ENCODE measurements at regions not wholly inside any gene's neighbourhood (a gene's known extent, or its start where the extent isn't known, plus 50 kb on each side); places are given as distances from the start of the nearest gene placed in this dataset.

DNA sequence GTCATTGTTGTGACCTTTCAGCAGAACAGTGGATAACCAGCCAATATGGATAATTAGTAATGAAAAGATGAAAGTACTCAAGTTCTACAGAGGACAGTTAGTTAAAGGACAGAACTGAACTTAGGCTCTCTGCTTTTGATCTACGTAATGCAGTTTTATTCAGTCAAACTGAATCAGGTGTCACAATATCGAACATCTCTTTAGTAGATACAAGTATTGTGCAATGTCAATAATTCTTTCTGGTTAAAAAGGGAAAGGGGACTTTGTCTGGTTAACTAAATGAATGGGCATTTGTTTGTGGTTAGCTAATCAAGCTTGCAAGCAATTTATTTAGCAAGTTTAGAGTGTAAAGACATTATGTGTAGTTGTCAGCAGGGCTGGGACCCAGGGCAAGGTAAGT, 562.2 kb upstream of the PTBP2 start:
- Histone ChIP-seq H3K4me1 (ENCODE audit: control insufficient read depth, extremely low read depth, insufficient read depth, low read length) (no peaks in the 10 kb centered on the region), H3K9me3 (replicated peaks; ENCODE audit: control insufficient read depth, insufficient read depth, low read length) (no peaks in the 10 kb centered on the region)

More for the DNA sequence above, 562.2 kb upstream of the PTBP2 start:
- dilution Hi-C loops (cut with MboI; ENCODE audit: extremely low pct_ligation_motif_present, low sequenced_read_pairs) (no loop called here), intact Hi-C loops (cut with micrococcal nuclease) (no loop called here)
- no peak overlapping the region for H2AFZ ChIP-seq (ENCODE audit: low read depth, low read length)
- no peak for TF ChIP-seq EZH2 (IDR thresholded peaks at IDR 0.05; ENCODE audit: borderline replicate concordance, low read depth, low read length, severe bottlenecking)
- TF ChIP-seq MYC (IDR thresholded peaks at IDR 0.05; ENCODE audit: low read depth, low read length): no peak
- TF ChIP-seq POLR2A (IDR thresholded peaks at IDR 0.05; ENCODE audit: low read depth, low read length): no peak
- TF ChIP-seq GATA2 (IDR thresholded peaks at IDR 0.05; ENCODE audit: insufficient read depth, insufficient read length, low read depth, low read length): no peak
- no peak for TF ChIP-seq JUN (IDR thresholded peaks at IDR 0.05; ENCODE audit: borderline replicate concordance, insufficient read depth, insufficient read length, low read depth)
- TF ChIP-seq POLR2AphosphoS5 (IDR thresholded peaks at IDR 0.05; ENCODE audit: insufficient read depth, low read depth, low read length): no peak
- TF ChIP-seq, protein P1, sequence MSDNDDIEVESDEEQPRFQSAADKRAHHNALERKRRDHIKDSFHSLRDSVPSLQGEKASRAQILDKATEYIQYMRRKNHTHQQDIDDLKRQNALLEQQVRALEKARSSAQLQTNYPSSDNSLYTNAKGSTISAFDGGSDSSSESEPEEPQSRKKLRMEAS (IDR thresholded peaks at IDR 0.05; ENCODE audit: insufficient read depth, insufficient read length): no peak
- no peak for TF ChIP-seq FOS (IDR thresholded peaks at IDR 0.05; ENCODE audit: borderline replicate concordance, insufficient read depth, low read length)
- TF ChIP-seq, protein P2, sequence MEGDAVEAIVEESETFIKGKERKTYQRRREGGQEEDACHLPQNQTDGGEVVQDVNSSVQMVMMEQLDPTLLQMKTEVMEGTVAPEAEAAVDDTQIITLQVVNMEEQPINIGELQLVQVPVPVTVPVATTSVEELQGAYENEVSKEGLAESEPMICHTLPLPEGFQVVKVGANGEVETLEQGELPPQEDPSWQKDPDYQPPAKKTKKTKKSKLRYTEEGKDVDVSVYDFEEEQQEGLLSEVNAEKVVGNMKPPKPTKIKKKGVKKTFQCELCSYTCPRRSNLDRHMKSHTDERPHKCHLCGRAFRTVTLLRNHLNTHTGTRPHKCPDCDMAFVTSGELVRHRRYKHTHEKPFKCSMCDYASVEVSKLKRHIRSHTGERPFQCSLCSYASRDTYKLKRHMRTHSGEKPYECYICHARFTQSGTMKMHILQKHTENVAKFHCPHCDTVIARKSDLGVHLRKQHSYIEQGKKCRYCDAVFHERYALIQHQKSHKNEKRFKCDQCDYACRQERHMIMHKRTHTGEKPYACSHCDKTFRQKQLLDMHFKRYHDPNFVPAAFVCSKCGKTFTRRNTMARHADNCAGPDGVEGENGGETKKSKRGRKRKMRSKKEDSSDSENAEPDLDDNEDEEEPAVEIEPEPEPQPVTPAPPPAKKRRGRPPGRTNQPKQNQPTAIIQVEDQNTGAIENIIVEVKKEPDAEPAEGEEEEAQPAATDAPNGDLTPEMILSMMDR (IDR thresholded peaks at IDR 0.05; ENCODE audit: extremely low read depth in 1 of 2, insufficient read depth in 1 of 2, low read depth in 1 of 2, low read length in 2 of 2): no peak
- no peaks in the 10 kb centered on the region for H3K79me2 ChIP-seq (ENCODE audit: control insufficient read depth, insufficient read depth, low read length)
- no peaks in the 10 kb centered on the region for H3K9me1 ChIP-seq (replicated peaks; ENCODE audit: control insufficient read depth, extremely low read depth, insufficient read depth, low read length)
- no peak for FAIRE-seq
- CTCF ChIA-PET: no interaction called here
- H3K4me2 ChIP-seq (ENCODE audit: insufficient read depth, low read length): no peak overlapping the region
- no peak overlapping the region for H3K4me3 ChIP-seq (replicated peaks in 1 of 3; ENCODE audit: insufficient read depth in 1 of 3, low read depth in 1 of 3, low read length in 3 of 3)
- no peak for DNase-seq (ENCODE audit: low read depth, low spot score)
- no peaks in the 10 kb centered on the region for H3K36me3 ChIP-seq (ENCODE audit: control insufficient read depth in 2 of 2, extremely low read depth in 1 of 2, insufficient read depth in 2 of 2, low read length in 2 of 2)
- no TSS peak for BruUV-seq (replicated peaks)
- H3K9ac ChIP-seq (replicated peaks; ENCODE audit: extremely low read depth, insufficient read depth, low read length): no peak overlapping the region
- H3K27me3 ChIP-seq (ENCODE audit: control insufficient read depth in 2 of 2, insufficient read depth in 2 of 2, low read length in 2 of 2): no peaks in the 10 kb centered on the region
- POLR2A ChIA-PET: no interaction called here
- no peaks in the 10 kb centered on the region for H4K20me1 ChIP-seq (replicated peaks; ENCODE audit: control insufficient read depth, extremely low read depth, insufficient read depth, low read length)
- no peak overlapping the region for H3K27ac ChIP-seq (ENCODE audit: insufficient read depth, low read depth, low read length)

Data from endothelial cell of umbilical vein (primary cell).